ENCODE measurements at regions not wholly inside any gene's neighbourhood (a gene's known extent, or its start where the extent isn't known, plus 50 kb on each side); places are given as distances from the start of the nearest gene placed in this dataset.

GRCh38 chr7:25549271-25549921 is 321.1 kb upstream of the NPVF start:
- WGBS = 37% methylated on average over 6 of the region's 6 CpGs
- no peak overlapping the region for H3K4me3 ChIP-seq (ENCODE audit: low read depth, low read length)
- no peaks in the 10 kb centered on the region for H3K4me1 ChIP-seq (ENCODE audit: insufficient read depth)
- H3K27ac ChIP-seq (ENCODE audit: low read depth) = no peak overlapping the region
- no peak for DNase-seq (ENCODE audit: extremely low spot score)
- no peaks in the 10 kb centered on the region for H3K36me3 ChIP-seq (ENCODE audit: insufficient read depth)

GRCh38 chr7:25550149-25550548 is 321.9 kb upstream of the NPVF start:
- Histone ChIP-seq H3K27ac (ENCODE audit: low read depth) (no peak overlapping the region), H3K4me3 (ENCODE audit: low read depth, low read length) (no peak overlapping the region), H3K36me3 (ENCODE audit: insufficient read depth) (no peaks in the 10 kb centered on the region), H3K4me1 (ENCODE audit: insufficient read depth) (no peaks in the 10 kb centered on the region)
- no peak for DNase-seq (ENCODE audit: extremely low spot score)
- WGBS = 83% methylated on average over 5 of the region's 5 CpGs

DNA sequence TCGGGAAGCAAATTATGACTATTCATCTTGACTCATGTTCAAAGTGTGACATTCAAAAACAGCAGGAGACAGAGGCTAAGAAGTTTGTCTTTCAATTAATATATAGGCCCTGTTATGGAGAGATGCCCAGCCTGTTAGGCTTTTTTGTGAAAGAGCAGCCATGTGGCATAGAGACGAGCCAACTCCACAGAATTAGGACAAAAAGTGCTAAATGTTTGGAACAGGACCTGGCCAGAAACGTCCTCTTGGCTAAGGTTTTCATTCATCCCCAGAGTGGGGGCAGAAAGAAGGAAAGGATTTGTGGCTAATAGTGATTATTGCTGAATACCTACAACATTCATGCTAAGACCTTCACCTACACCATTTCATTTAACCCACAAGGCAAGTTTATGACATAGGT is 324.7 kb upstream of the NPVF start:
- Histone ChIP-seq H3K36me3 (ENCODE audit: insufficient read depth) (no peaks in the 10 kb centered on the region), H3K4me3 (ENCODE audit: low read depth, low read length) (no peak overlapping the region), H3K4me1 (ENCODE audit: insufficient read depth) (no peaks in the 10 kb centered on the region), H3K27ac (ENCODE audit: low read depth) (no peak overlapping the region)
- WGBS = 62% methylated on average over 3 of the region's 3 CpGs
- no peak for DNase-seq (ENCODE audit: extremely low spot score)

GRCh38 chr7:25553580-25554291 is 325.4 kb upstream of the NPVF start:
- 74% methylated on average over 13 of the region's 13 CpGs for WGBS
- H3K36me3 ChIP-seq (ENCODE audit: insufficient read depth) = no peaks in the 10 kb centered on the region
- H3K4me3 ChIP-seq (ENCODE audit: low read depth, low read length) = no peak overlapping the region
- no peak for DNase-seq (ENCODE audit: extremely low spot score)
- H3K4me1 ChIP-seq (ENCODE audit: insufficient read depth) = no peaks in the 10 kb centered on the region
- no peak overlapping the region for H3K27ac ChIP-seq (ENCODE audit: low read depth)

DNA sequence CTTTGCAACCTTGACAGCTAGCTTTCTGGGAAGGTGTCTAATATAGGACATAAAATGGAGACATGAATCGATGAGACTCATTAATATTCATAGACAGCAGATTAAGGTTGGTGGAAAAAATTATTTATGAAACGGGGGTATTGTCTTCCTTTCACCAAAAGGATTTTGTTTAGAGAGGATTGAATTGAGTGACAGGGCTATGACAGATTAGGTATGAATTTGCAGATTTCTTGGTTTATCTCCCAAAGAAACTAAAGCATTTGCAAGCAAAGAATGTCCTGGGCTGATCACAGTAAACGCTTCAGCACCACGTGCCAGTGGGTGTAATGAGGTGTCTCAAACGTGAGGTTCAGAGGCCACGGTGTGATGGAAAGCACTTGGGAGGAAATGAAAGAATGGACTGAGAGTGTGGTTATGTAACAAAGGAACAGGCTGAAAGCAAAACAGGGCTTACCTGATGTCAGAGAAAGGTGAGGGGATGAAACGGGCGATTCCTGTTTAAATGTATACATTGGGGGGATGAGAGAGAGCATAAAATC is 329.2 kb upstream of the NPVF start:
- 66% methylated on average over 8 of the region's 8 CpGs for WGBS
- H3K27ac ChIP-seq (ENCODE audit: low read depth) = no peak overlapping the region
- no peaks in the 10 kb centered on the region for H3K36me3 ChIP-seq (ENCODE audit: insufficient read depth)

DNA sequence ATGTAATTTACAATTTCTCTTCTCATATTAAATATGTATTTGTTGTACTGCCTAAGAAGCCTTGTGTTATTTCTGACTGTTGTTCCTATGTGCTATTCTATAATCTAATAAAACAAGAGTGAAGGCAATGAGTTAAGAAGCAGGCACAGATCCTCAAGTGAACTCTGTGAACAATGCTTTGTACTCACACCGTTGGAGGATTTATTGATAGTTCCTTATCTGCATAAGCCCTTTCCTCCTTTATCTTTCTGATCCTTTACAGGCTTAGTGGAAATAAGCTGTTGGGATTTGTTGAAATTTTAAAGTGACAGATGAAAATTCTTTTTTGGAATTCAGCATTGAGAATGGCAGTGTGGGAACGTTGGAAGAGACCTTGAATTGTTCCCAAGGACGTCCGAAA is 329.6 kb upstream of the NPVF start:
- Histone ChIP-seq H3K4me1 (ENCODE audit: insufficient read depth) (no peaks in the 10 kb centered on the region), H3K36me3 (ENCODE audit: insufficient read depth) (no peaks in the 10 kb centered on the region), H3K27ac (ENCODE audit: low read depth) (no peak overlapping the region), H3K4me3 (ENCODE audit: low read depth, low read length) (no peak overlapping the region)
- WGBS = 44% methylated on average over 4 of the region's 4 CpGs
- DNase-seq (ENCODE audit: extremely low spot score) = no peak

More for the DNA sequence above, 329.2 kb upstream of the NPVF start:
- H3K4me3 ChIP-seq (ENCODE audit: low read depth, low read length) = no peak overlapping the region
- no peaks in the 10 kb centered on the region for H3K4me1 ChIP-seq (ENCODE audit: insufficient read depth)
- DNase-seq (ENCODE audit: extremely low spot score) = no peak

- Histone ChIP-seq H3K4me3 (ENCODE audit: low read depth, low read length) (no peak overlapping the region), H3K36me3 (ENCODE audit: insufficient read depth) (no peaks in the 10 kb centered on the region), H3K27ac (ENCODE audit: low read depth) (no peak overlapping the region), H3K4me1 (ENCODE audit: insufficient read depth) (no peaks in the 10 kb centered on the region)
- DNase-seq (ENCODE audit: extremely low spot score) = no peak
- WGBS = 84% methylated on average over 3 of the region's 3 CpGs
Observed at GRCh38 chr7:25558605-25559004, 330.3 kb upstream of the NPVF start.

GRCh38 chr7:25559581-25560367 is 331.5 kb upstream of the NPVF start:
- H3K36me3 ChIP-seq (ENCODE audit: insufficient read depth) = no peaks in the 10 kb centered on the region
- H3K27ac ChIP-seq (ENCODE audit: low read depth) = no peak overlapping the region
- H3K4me1 ChIP-seq (ENCODE audit: insufficient read depth) = no peaks in the 10 kb centered on the region
- no peak overlapping the region for H3K4me3 ChIP-seq (ENCODE audit: low read depth, low read length)
- no peak for DNase-seq (ENCODE audit: extremely low spot score)
- 89% methylated on average over 16 of the region's 16 CpGs for WGBS

GRCh38 chr7:25562673-25563182 is 334.4 kb upstream of the NPVF start:
- Histone ChIP-seq H3K36me3 (ENCODE audit: insufficient read depth) (no peaks in the 10 kb centered on the region), H3K4me3 (ENCODE audit: low read depth, low read length) (no peak overlapping the region), H3K4me1 (ENCODE audit: insufficient read depth) (no peaks in the 10 kb centered on the region), H3K27ac (ENCODE audit: low read depth) (no peak overlapping the region)
- DNase-seq (ENCODE audit: extremely low spot score) = no peak
- 75% methylated on average over 6 of the region's 6 CpGs for WGBS

DNA sequence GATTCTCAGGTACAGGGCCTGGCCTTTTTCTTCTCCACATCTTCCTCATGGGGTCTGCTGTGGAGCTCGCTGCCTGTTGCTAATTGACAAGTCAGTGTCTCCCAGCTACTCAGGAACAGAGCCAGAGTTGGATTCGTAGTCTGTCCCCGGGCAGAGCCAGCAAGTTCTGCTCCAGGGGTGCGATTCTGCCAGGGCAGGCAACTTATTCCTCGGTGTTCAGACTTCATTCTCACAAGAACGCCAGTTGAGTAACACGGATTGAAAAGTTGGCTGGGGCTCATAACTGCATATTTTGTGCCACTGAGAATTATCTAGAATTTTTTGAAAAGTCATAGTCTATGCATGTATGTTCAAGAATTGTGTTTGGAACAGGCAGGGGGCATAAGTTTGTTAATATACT is 336.7 kb upstream of the NPVF start:
- DNase-seq (ENCODE audit: extremely low spot score) = no peak
- WGBS = 80% methylated on average over 7 of the region's 7 CpGs

DNA sequence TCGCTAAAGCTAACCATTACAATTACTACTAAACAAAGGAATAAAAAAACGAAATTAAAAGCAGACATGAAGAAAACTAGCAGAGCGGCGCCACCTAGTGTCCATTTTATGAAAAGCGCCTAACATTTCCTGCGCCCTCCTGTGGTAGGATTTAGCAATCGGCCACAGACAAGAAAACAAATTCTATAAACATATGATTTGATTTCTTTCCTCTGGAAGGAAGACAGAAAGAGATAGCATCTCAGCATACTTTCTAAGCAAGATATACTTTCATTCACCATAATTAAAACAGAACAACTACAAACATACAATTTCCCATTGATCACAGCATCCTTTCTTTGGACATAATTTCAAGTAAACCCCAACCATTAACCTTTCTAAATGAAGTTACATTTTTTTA is 337.7 kb upstream of the NPVF start:
- Histone ChIP-seq H3K36me3 (ENCODE audit: insufficient read depth) (no peaks in the 10 kb centered on the region), H3K4me1 (ENCODE audit: insufficient read depth) (no peaks in the 10 kb centered on the region), H3K4me3 (ENCODE audit: low read depth, low read length) (no peak overlapping the region), H3K27ac (ENCODE audit: low read depth) (no peak overlapping the region)
- WGBS = under 1% methylated on average over 7 of the region's 7 CpGs
- peak; percentile 58 for DNase-seq (ENCODE audit: extremely low spot score)

More for the DNA sequence above, 336.7 kb upstream of the NPVF start:
- H3K4me1 ChIP-seq (ENCODE audit: insufficient read depth) = no peaks in the 10 kb centered on the region
- H3K4me3 ChIP-seq (ENCODE audit: low read depth, low read length) = no peak overlapping the region
- H3K27ac ChIP-seq (ENCODE audit: low read depth) = no peak overlapping the region
- no peaks in the 10 kb centered on the region for H3K36me3 ChIP-seq (ENCODE audit: insufficient read depth)

GRCh38 chr7:25567430-25567829 is 339.1 kb upstream of the NPVF start:
- WGBS = 92% methylated on average over 7 of the region's 7 CpGs
- H3K4me1 ChIP-seq (ENCODE audit: insufficient read depth) = no peaks in the 10 kb centered on the region
- DNase-seq (ENCODE audit: extremely low spot score) = no peak
- no peaks in the 10 kb centered on the region for H3K36me3 ChIP-seq (ENCODE audit: insufficient read depth)
- no peak overlapping the region for H3K27ac ChIP-seq (ENCODE audit: low read depth)
- H3K4me3 ChIP-seq (ENCODE audit: low read depth, low read length) = no peak overlapping the region

DNA sequence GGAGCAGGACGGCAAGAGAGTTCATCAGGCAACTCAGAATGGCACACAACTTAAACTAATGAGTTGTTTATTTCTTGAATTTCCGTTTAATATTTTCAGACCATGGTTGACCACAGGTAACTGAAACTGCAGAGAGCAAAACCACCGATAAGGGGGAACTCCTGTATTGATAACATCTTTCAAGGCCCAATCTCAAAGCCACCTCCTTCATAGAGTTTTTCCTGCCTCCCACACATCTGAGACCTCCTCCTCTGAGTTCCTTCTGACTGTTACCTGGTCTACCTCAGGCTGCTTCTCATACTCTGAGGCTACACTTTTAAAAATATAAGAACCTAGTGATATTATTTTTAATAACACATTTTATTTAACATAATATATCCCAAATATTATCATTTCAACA is 341.5 kb upstream of the NPVF start:
- WGBS = 83% methylated on average over 3 of the region's 3 CpGs
- no peaks in the 10 kb centered on the region for H3K4me1 ChIP-seq (ENCODE audit: insufficient read depth)
- no peak for DNase-seq (ENCODE audit: extremely low spot score)
- H3K27ac ChIP-seq (ENCODE audit: low read depth) = no peak overlapping the region
- no peak overlapping the region for H3K4me3 ChIP-seq (ENCODE audit: low read depth, low read length)
- H3K36me3 ChIP-seq (ENCODE audit: insufficient read depth) = no peaks in the 10 kb centered on the region

Measured in urinary bladder (tissue), 3 donors.